Lower lobe of right lung (tissue), 2 donors: ENCODE measurements at regions not wholly inside any gene's neighbourhood (a gene's known extent, or its start where the extent isn't known, plus 50 kb on each side); places are given as distances from the start of the nearest gene placed in this dataset.

ENCODE experiments used
- ATAC-seq, 2 donors: fragments of 200-7000 bp; cut with Tn5 transposase; one replicate each; pipeline ENCODE4 v1.9.1; 2020 to 2022; ENCODE audit warnings: mild to moderate bottlenecking in 2 of 2, moderate library complexity in 2 of 2
- DNase-seq: peaks from one replicate; pipeline ENCODE4 v3.0.0-alpha.2; 2020
- H3K27ac ChIP-seq: fragments of 200-600 bp; one replicate; pipeline ENCODE4 v1.8.0; 2022
- H3K27me3 ChIP-seq: fragments of 200-600 bp; one replicate; pipeline ENCODE4 v1.8.0; 2022; ENCODE audit warnings: low read depth
- H3K36me3 ChIP-seq: fragments of 200-600 bp; one replicate; pipeline ENCODE4 v1.8.0; 2022; ENCODE audit warnings: mild to moderate bottlenecking
- H3K4me1 ChIP-seq: fragments of 200-600 bp; one replicate; pipeline ENCODE4 v1.8.0; 2022
- H3K4me3 ChIP-seq: fragments of 200-600 bp; one replicate; pipeline ENCODE4 v1.8.0; 2022; ENCODE audit warnings: mild to moderate bottlenecking
- H3K9me3 ChIP-seq: fragments of 200-600 bp; one replicate; pipeline ENCODE4 v1.8.0; 2022
- CTCF ChIP-seq: fragments of 200-600 bp; IDR thresholded peaks from one replicate; pipeline ENCODE4 v1.8.0; 2022; ENCODE audit warnings: antibody characterized with exemption, mild to moderate bottlenecking
- intact Hi-C: fragments of 100-400 bp; cut with DNase I; formaldehyde crosslinking; loops from one replicate; pipeline ENCODE4 v1.11.0; 2022
- donor health status: DM: no; HTN: yes; CAD: no; lungs with severe emphysema.

DNA sequence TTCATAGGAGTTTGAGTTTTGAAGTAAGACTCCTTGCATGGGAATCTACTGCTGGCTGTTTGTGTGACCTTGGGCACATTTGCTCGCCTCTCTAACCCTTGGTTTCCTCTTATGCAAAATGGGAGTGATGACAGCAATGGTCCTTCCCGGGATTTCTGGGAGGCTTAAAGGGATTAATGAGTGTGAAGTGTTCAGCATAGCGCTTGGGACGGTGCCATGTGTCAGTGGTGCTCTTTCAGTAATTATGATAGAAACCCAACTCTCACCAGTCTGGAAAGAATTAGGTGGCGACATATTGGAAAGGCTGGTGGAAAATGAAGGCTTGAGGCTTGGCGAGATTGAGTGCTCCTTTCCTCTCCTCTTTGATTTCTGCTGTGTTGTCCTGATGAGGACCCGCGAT lies 429.2 kb upstream of the EEF2KMT start:
- intact Hi-C loops, result no loop called here
- no peaks in the 10 kb centered on the region for H3K27me3 ChIP-seq
- ATAC-seq (no peak), DNase-seq (no peak)
- H3K36me3 ChIP-seq, result no peaks in the 10 kb centered on the region
- no peaks in the 10 kb centered on the region for H3K9me3 ChIP-seq
- no peaks in the 10 kb centered on the region for H3K4me1 ChIP-seq
- H3K4me3 ChIP-seq, result no peak overlapping the region
- H3K27ac ChIP-seq, result no peak overlapping the region
- no peak for TF ChIP-seq CTCF

GRCh38 chr16:5523829-5524228 lies 426.2 kb upstream of the EEF2KMT start:
- Histone ChIP-seq H3K27ac (no peak overlapping the region), H3K4me1 (no peaks in the 10 kb centered on the region), H3K27me3 (no peaks in the 10 kb centered on the region), H3K36me3 (no peaks in the 10 kb centered on the region), H3K4me3 (no peak overlapping the region), H3K9me3 (no peaks in the 10 kb centered on the region)
- ATAC-seq, result no peak
- DNase-seq, result no peak
- TF ChIP-seq CTCF, result no peak
- intact Hi-C loops, result no loop called here

GRCh38 chr16:5516115-5516514 lies 418.5 kb upstream of the EEF2KMT start:
- ATAC-seq (no peak), DNase-seq (no peak)
- Histone ChIP-seq H3K4me3 (no peak overlapping the region), H3K27ac (no peak overlapping the region), H3K4me1 (no peaks in the 10 kb centered on the region), H3K27me3 (no peaks in the 10 kb centered on the region), H3K36me3 (no peaks in the 10 kb centered on the region), H3K9me3 (no peaks in the 10 kb centered on the region)
- no peak for TF ChIP-seq CTCF
- intact Hi-C loops, result no loop called here

DNA sequence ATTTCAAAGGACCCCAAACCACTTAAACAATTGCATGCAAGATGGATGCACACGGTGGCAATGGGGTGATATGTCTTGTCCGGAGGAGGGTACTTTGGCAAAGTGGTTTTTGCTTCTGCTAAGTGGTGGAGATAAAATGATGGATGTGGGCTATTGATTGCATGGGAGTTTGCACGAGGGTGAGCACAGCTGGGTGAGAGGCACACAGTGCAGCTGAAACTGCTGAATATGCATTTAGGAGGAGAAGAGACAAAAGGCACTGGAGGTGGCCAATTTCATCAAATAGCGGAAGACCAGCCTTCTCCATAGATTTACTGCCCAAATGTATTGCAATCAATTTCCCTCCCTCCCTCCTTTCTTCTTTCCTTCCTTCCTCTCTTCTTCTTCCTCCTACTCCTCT lies 414.4 kb upstream of the EEF2KMT start:
- no peak for TF ChIP-seq CTCF

DNA sequence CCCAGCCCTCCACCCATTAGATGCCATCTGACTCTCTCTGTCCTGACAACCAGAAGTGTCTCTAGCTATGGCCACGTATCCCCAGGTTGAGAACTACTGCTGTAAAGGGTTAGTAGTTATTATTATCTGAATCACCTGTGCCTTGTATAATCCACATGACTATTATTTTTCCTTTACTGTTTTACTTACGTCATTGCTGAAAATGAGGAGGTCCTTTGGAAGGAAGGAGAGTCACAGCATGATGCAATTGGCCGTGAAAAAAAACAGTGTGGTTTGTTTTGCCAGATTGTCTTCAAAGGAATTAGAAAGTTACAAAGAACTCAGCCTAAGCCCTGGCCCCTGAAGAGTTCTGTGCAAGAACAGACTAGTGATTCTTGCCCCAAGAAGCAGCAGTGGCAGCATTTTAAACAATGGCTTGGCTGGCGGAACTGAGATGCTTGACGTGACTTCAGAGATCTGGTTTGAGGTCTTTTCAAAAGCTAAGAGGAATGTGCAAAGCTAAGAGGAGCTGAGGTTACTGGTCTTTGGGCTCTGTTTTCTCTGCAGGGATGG lies 413.3 kb upstream of the EEF2KMT start:
- no peaks in the 10 kb centered on the region for H3K27me3 ChIP-seq
- ATAC-seq (no peak), DNase-seq (no peak)
- no peaks in the 10 kb centered on the region for H3K4me1 ChIP-seq
- H3K36me3 ChIP-seq, result no peaks in the 10 kb centered on the region
- H3K27ac ChIP-seq, result no peak overlapping the region
- intact Hi-C loops, result no loop called here
- no peak for TF ChIP-seq CTCF
- H3K4me3 ChIP-seq, result no peak overlapping the region
- no peaks in the 10 kb centered on the region for H3K9me3 ChIP-seq

More for the DNA sequence above, 414.4 kb upstream of the EEF2KMT start:
- Histone ChIP-seq H3K36me3 (no peaks in the 10 kb centered on the region), H3K4me1 (no peaks in the 10 kb centered on the region), H3K27me3 (no peaks in the 10 kb centered on the region), H3K4me3 (no peak overlapping the region), H3K9me3 (no peaks in the 10 kb centered on the region), H3K27ac (no peak overlapping the region)
- DNase-seq, result no peak
- no peak for ATAC-seq
- intact Hi-C loops, result no loop called here

DNA sequence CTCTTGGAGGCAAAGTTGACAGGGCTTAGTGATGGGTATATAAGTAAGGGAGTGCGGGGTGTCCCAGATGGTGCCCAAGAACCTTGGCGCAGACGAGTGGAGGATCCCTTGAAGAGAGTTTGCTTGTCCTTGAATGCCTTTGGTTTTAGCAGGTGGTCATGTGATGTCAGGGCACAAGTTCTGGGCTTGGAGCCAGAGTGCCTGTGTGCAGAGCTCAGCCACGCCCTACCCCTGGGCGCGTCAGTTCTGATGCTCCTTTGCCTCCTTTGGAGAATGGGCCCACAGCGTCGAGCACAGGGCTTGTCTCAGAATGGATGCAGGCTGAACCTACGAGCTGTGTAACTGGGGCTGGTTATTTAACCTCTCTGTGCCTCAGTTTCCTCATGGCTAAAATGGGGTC lies 412.2 kb upstream of the EEF2KMT start:
- Histone ChIP-seq H3K4me3 (no peak overlapping the region), H3K27ac (no peak overlapping the region), H3K9me3 (no peaks in the 10 kb centered on the region), H3K36me3 (no peaks in the 10 kb centered on the region), H3K27me3 (no peaks in the 10 kb centered on the region), H3K4me1 (no peaks in the 10 kb centered on the region)
- ATAC-seq (peak in 1 of 2 donors; percentile 44), DNase-seq (peak; percentile 53)
- intact Hi-C loops, result no loop called here
- TF ChIP-seq CTCF, result no peak
